GM18868 (cell line): ENCODE measurements at regions not wholly inside any gene's neighbourhood (a gene's known extent, or its start where the extent isn't known, plus 50 kb on each side); places are given as distances from the start of the nearest gene placed in this dataset.

ENCODE experiments used
- ATAC-seq: cut with Tn5 transposase; IDR thresholded peaks from one replicate; pipeline ENCODE4 v1.9.1; 2021; ENCODE audit warnings: mild to moderate bottlenecking, moderate library complexity; ENCODE audit not compliant: unreplicated experiment

- ATAC-seq: no peak
Measured at GRCh38 chr1:105934806-105935205, 1121.7 kb upstream of the PRMT6 start.

GRCh38 chr1:105964879-105965278, 1091.6 kb upstream of the PRMT6 start:
- no peak for ATAC-seq

GRCh38 chr1:105997516-105997915, 1059.0 kb upstream of the PRMT6 start:
- ATAC-seq: no peak

- peak; percentile 58 for ATAC-seq
Measured at GRCh38 chr1:106022312-106022902, 1034.1 kb upstream of the PRMT6 start.

GRCh38 chr1:106027871-106028270, 1028.6 kb upstream of the PRMT6 start:
- no peak for ATAC-seq

GRCh38 chr1:106037526-106037925, 1018.9 kb upstream of the PRMT6 start:
- ATAC-seq: no peak

GRCh38 chr1:106038260-106038659, 1018.2 kb upstream of the PRMT6 start:
- no peak for ATAC-seq

- no peak for ATAC-seq
Measured at GRCh38 chr1:106043971-106044370, 1012.5 kb upstream of the PRMT6 start.

- ATAC-seq: no peak
Measured at GRCh38 chr1:106047210-106047609, 1009.3 kb upstream of the PRMT6 start.

GRCh38 chr1:106049595-106049994, 1006.9 kb upstream of the PRMT6 start:
- ATAC-seq: no peak

GRCh38 chr1:106055855-106056254, 1000.6 kb upstream of the PRMT6 start:
- no peak for ATAC-seq

GRCh38 chr1:106061586-106062495, 994.6 kb upstream of the PRMT6 start:
- ATAC-seq: no peak

GRCh38 chr1:106063510-106063909, 993.0 kb upstream of the PRMT6 start:
- ATAC-seq: no peak

GRCh38 chr1:106072909-106073600, 983.4 kb upstream of the PRMT6 start:
- ATAC-seq: peak; percentile 91

- ATAC-seq: no peak
Measured at GRCh38 chr1:106080608-106081325, 975.7 kb upstream of the PRMT6 start.

- no peak for ATAC-seq
Measured at GRCh38 chr1:106111044-106111443, 945.4 kb upstream of the PRMT6 start.

GRCh38 chr1:106113851-106114250, 942.6 kb upstream of the PRMT6 start:
- ATAC-seq: no peak

GRCh38 chr1:106120789-106121188, 935.7 kb upstream of the PRMT6 start:
- ATAC-seq: no peak

GRCh38 chr1:106121728-106122127, 934.7 kb upstream of the PRMT6 start:
- no peak for ATAC-seq

GRCh38 chr1:106134561-106134960, 921.9 kb upstream of the PRMT6 start:
- ATAC-seq: no peak

- no peak for ATAC-seq
Measured at GRCh38 chr1:106173101-106173500, 883.4 kb upstream of the PRMT6 start.
